WTC11 (cell line): ENCODE measurements at regions not wholly inside any gene's neighbourhood (a gene's known extent, or its start where the extent isn't known, plus 50 kb on each side); places are given as distances from the start of the nearest gene placed in this dataset.

Experiments used
- CBFB ChIP-seq: sonication (generic); formaldehyde crosslinking; IDR thresholded peaks from 2 replicates; pipeline ENCODE4 v1.8.1; 2022; ENCODE audit warnings: mild to moderate bottlenecking, low read depth, missing genetic modification reagents
- ESRRA ChIP-seq: sonication (generic); formaldehyde crosslinking; IDR thresholded peaks from 2 replicates; pipeline ENCODE4 v1.8.1; 2022; ENCODE audit warnings: mild to moderate bottlenecking, missing genetic modification reagents, borderline replicate concordance
- ETV6 ChIP-seq: sonication (generic); formaldehyde crosslinking; IDR thresholded peaks from 2 replicates; pipeline ENCODE4 v1.8.1; 2022; ENCODE audit warnings: mild to moderate bottlenecking, missing genetic modification reagents
- IRF2 ChIP-seq: sonication (generic); formaldehyde crosslinking; IDR thresholded peaks from 2 replicates; pipeline ENCODE4 v1.8.0; 2022; ENCODE audit warnings: low read depth, missing genetic modification reagents, borderline replicate concordance
- TEAD4 ChIP-seq: sonication (generic); formaldehyde crosslinking; IDR thresholded peaks from 2 replicates; pipeline ENCODE4 v1.8.0; 2022; ENCODE audit warnings: mild to moderate bottlenecking, missing genetic modification reagents
- TP53 ChIP-seq: sonication (generic); formaldehyde crosslinking; IDR thresholded peaks from 2 replicates; pipeline ENCODE4 v1.8.1; 2023; ENCODE audit warnings: mild to moderate bottlenecking, missing genetic modification reagents
- ZNF121 ChIP-seq: sonication (generic); formaldehyde crosslinking; IDR thresholded peaks from 2 replicates; pipeline ENCODE4 v1.8.0; 2023; ENCODE audit warnings: missing genetic modification reagents
- ZNF263 ChIP-seq: sonication (generic); formaldehyde crosslinking; IDR thresholded peaks from 2 replicates; pipeline ENCODE4 v1.8.1; 2022; ENCODE audit warnings: low read depth, mild to moderate bottlenecking, moderate library complexity, missing genetic modification reagents
- TF ChIP-seq, protein P1 (sequence below): sonication (generic); formaldehyde crosslinking; IDR thresholded peaks from 2 replicates; pipeline ENCODE4 v1.8.1; 2023; ENCODE audit warnings: mild to moderate bottlenecking, missing genetic modification reagents, moderate library complexity
- TF ChIP-seq, protein P2 (sequence below): sonication (generic); formaldehyde crosslinking; IDR thresholded peaks from 2 replicates; pipeline ENCODE4 v1.8.1; 2023; ENCODE audit warnings: mild to moderate bottlenecking, missing genetic modification reagents, moderate library complexity
- TF ChIP-seq, protein P3 (sequence below): fragments of 200-600 bp; IDR thresholded peaks from 2 replicates; pipeline ENCODE4 v1.8.0; 2022; ENCODE audit warnings: antibody characterized with exemption
- TF ChIP-seq, protein P4 (sequence below): sonication (generic); formaldehyde crosslinking; IDR thresholded peaks from 2 replicates; pipeline ENCODE4 v1.8.0; 2022; ENCODE audit warnings: mild to moderate bottlenecking, missing genetic modification reagents
- TF ChIP-seq, protein P5 (sequence below): sonication (generic); formaldehyde crosslinking; IDR thresholded peaks from 2 replicates; pipeline ENCODE4 v1.8.0; 2022; ENCODE audit warnings: mild to moderate bottlenecking, missing genetic modification reagents

DNA sequence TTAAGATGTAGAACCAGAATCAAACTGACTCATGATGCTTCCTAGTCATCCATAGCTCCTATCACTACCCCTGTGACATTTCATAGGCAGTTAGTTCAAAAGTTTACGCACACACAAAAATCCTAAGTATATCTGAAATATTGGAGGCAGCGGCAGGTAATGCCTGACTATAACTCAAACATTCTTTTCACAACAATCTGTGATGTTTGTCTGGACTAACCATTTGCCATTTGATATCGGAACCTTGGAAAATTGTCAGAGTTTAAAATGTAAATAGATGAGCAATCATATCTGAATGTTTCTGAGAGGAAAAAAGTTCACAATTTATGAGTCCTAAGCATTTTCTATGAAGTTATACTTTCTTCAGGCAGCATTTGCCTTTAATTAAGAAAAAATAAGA, 1078.2 kb downstream of the EPHA7 start:
- TF ChIP-seq, protein P1, sequence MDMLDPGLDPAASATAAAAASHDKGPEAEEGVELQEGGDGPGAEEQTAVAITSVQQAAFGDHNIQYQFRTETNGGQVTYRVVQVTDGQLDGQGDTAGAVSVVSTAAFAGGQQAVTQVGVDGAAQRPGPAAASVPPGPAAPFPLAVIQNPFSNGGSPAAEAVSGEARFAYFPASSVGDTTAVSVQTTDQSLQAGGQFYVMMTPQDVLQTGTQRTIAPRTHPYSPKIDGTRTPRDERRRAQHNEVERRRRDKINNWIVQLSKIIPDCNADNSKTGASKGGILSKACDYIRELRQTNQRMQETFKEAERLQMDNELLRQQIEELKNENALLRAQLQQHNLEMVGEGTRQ (CRISPR knock-in tag): no peak
- TF ChIP-seq, protein P2, sequence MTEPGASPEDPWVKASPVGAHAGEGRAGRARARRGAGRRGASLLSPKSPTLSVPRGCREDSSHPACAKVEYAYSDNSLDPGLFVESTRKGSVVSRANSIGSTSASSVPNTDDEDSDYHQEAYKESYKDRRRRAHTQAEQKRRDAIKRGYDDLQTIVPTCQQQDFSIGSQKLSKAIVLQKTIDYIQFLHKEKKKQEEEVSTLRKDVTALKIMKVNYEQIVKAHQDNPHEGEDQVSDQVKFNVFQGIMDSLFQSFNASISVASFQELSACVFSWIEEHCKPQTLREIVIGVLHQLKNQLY: no peak
- TF ChIP-seq, protein P3, sequence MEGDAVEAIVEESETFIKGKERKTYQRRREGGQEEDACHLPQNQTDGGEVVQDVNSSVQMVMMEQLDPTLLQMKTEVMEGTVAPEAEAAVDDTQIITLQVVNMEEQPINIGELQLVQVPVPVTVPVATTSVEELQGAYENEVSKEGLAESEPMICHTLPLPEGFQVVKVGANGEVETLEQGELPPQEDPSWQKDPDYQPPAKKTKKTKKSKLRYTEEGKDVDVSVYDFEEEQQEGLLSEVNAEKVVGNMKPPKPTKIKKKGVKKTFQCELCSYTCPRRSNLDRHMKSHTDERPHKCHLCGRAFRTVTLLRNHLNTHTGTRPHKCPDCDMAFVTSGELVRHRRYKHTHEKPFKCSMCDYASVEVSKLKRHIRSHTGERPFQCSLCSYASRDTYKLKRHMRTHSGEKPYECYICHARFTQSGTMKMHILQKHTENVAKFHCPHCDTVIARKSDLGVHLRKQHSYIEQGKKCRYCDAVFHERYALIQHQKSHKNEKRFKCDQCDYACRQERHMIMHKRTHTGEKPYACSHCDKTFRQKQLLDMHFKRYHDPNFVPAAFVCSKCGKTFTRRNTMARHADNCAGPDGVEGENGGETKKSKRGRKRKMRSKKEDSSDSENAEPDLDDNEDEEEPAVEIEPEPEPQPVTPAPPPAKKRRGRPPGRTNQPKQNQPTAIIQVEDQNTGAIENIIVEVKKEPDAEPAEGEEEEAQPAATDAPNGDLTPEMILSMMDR: no peak
- TF ChIP-seq ETV6 (CRISPR knock-in tag): no peak
- TF ChIP-seq, protein P4, sequence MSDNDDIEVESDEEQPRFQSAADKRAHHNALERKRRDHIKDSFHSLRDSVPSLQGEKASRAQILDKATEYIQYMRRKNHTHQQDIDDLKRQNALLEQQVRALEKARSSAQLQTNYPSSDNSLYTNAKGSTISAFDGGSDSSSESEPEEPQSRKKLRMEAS (CRISPR knock-in tag): no peak
- no peak for TF ChIP-seq ESRRA
- TF ChIP-seq, protein P5, sequence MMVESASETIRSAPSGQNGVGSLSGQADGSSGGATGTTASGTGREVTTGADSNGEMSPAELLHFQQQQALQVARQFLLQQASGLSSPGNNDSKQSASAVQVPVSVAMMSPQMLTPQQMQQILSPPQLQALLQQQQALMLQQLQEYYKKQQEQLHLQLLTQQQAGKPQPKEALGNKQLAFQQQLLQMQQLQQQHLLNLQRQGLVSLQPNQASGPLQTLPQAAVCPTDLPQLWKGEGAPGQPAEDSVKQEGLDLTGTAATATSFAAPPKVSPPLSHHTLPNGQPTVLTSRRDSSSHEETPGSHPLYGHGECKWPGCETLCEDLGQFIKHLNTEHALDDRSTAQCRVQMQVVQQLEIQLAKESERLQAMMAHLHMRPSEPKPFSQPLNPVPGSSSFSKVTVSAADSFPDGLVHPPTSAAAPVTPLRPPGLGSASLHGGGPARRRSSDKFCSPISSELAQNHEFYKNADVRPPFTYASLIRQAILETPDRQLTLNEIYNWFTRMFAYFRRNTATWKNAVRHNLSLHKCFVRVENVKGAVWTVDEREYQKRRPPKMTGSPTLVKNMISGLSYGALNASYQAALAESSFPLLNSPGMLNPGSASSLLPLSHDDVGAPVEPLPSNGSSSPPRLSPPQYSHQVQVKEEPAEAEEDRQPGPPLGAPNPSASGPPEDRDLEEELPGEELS (CRISPR knock-in tag): no peak
- TF ChIP-seq TP53 (CRISPR knock-in tag): no peak
- no peak for TF ChIP-seq TEAD4 (CRISPR knock-in tag)
- TF ChIP-seq IRF2 (CRISPR knock-in tag): no peak
- no peak for TF ChIP-seq ZNF121 (CRISPR knock-in tag)
- TF ChIP-seq ZNF263 (CRISPR knock-in tag): no peak
- TF ChIP-seq CBFB (CRISPR knock-in tag): no peak
